ENCODE measurements at regions not wholly inside any gene's neighbourhood (a gene's known extent, or its start where the extent isn't known, plus 50 kb on each side); places are given as distances from the start of the nearest gene placed in this dataset.

GRCh38 chr12:84348582-84348981 is 564.0 kb downstream of the SLC6A15 start:
- Histone ChIP-seq H3K9ac (ENCODE audit: low read depth in 1 of 2, low read length in 2 of 2) (no peak overlapping the region), H3K9me3 (ENCODE audit: control insufficient read depth in 2 of 2, low read length in 2 of 2) (no peaks in the 10 kb centered on the region), H3K36me3 (ENCODE audit: control insufficient read depth in 2 of 2, insufficient read depth in 2 of 2, low read length in 2 of 2) (no peaks in the 10 kb centered on the region), H3K4me3 (ENCODE audit: low read length in 2 of 2) (no peak overlapping the region), H3K27me3 (ENCODE audit: control insufficient read depth in 2 of 2, insufficient read depth in 2 of 2, low read length in 2 of 2) (no peaks in the 10 kb centered on the region), H3K4me1 (ENCODE audit: control insufficient read depth in 2 of 2, insufficient read depth in 2 of 2, low read length in 2 of 2) (no peaks in the 10 kb centered on the region), H3K27ac (ENCODE audit: low read depth in 2 of 2, low read length in 2 of 2) (no peak overlapping the region)

DNA sequence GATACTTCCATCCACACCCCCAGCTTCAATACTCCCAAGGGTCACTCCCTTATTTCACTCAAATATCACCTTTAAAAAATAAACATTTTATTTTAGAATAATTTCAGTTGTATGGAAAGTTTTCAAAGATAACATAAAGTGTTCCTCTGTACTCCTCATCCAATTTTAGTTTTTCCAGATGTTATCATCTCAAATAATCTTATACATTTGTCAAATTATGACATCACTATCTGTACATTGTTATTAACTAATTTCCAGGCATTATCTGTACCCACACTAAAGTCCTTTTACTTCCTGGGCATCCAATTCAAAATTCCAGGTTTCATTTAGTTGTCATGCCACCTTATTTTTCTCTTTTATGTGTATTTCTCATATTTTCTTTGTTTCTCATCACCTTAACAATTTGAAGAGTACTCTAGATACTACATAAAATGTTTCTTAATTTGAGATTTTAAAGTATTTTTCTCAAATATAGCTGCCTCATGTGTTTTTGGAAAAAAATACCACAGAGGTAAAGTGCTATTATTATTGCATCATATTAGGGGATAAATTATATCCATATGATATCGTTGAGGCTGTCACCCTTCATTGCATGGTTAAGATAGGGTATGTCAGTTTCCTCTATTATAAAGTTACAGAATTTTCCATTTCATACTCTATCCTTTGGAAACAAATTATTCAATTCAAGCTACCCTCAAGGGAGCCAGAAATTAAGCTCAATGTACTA is 571.0 kb downstream of the SLC6A15 start:
- no peaks in the 10 kb centered on the region for H3K4me1 ChIP-seq (ENCODE audit: control insufficient read depth in 2 of 2, insufficient read depth in 2 of 2, low read length in 2 of 2)
- H3K4me3 ChIP-seq (ENCODE audit: low read length in 2 of 2): no peak overlapping the region
- H3K36me3 ChIP-seq (ENCODE audit: control insufficient read depth in 2 of 2, insufficient read depth in 2 of 2, low read length in 2 of 2): no peaks in the 10 kb centered on the region
- no peaks in the 10 kb centered on the region for H3K27me3 ChIP-seq (ENCODE audit: control insufficient read depth in 2 of 2, insufficient read depth in 2 of 2, low read length in 2 of 2)
- H3K27ac ChIP-seq (ENCODE audit: low read depth in 2 of 2, low read length in 2 of 2): no peak overlapping the region
- H3K9me3 ChIP-seq (ENCODE audit: control insufficient read depth in 2 of 2, low read length in 2 of 2): peaks cover 0 to 2% of the 10 kb centered on the region in 2 donors
- H3K9ac ChIP-seq (ENCODE audit: low read depth in 1 of 2, low read length in 2 of 2): no peak overlapping the region

- Histone ChIP-seq H3K27ac (ENCODE audit: low read depth in 2 of 2, low read length in 2 of 2) (no peak overlapping the region), H3K36me3 (ENCODE audit: control insufficient read depth in 2 of 2, insufficient read depth in 2 of 2, low read length in 2 of 2) (no peaks in the 10 kb centered on the region), H3K9ac (ENCODE audit: low read depth in 1 of 2, low read length in 2 of 2) (no peak overlapping the region), H3K4me1 (ENCODE audit: control insufficient read depth in 2 of 2, insufficient read depth in 2 of 2, low read length in 2 of 2) (no peaks in the 10 kb centered on the region), H3K27me3 (ENCODE audit: control insufficient read depth in 2 of 2, insufficient read depth in 2 of 2, low read length in 2 of 2) (no peaks in the 10 kb centered on the region), H3K9me3 (ENCODE audit: control insufficient read depth in 2 of 2, low read length in 2 of 2) (peaks cover 0 to 2% of the 10 kb centered on the region in 2 donors), H3K4me3 (ENCODE audit: low read length in 2 of 2) (no peak overlapping the region)
Observed at GRCh38 chr12:84336231-84336630, 576.4 kb downstream of the SLC6A15 start.

GRCh38 chr12:84329938-84330337 is 582.7 kb downstream of the SLC6A15 start:
- Histone ChIP-seq H3K4me1 (ENCODE audit: control insufficient read depth in 2 of 2, insufficient read depth in 2 of 2, low read length in 2 of 2) (no peaks in the 10 kb centered on the region), H3K36me3 (ENCODE audit: control insufficient read depth in 2 of 2, insufficient read depth in 2 of 2, low read length in 2 of 2) (no peaks in the 10 kb centered on the region), H3K27me3 (ENCODE audit: control insufficient read depth in 2 of 2, insufficient read depth in 2 of 2, low read length in 2 of 2) (no peaks in the 10 kb centered on the region), H3K9me3 (ENCODE audit: control insufficient read depth in 2 of 2, low read length in 2 of 2) (no peaks in the 10 kb centered on the region), H3K4me3 (ENCODE audit: low read length in 2 of 2) (no peak overlapping the region), H3K9ac (ENCODE audit: low read depth in 1 of 2, low read length in 2 of 2) (no peak overlapping the region), H3K27ac (ENCODE audit: low read depth in 2 of 2, low read length in 2 of 2) (no peak overlapping the region)

DNA sequence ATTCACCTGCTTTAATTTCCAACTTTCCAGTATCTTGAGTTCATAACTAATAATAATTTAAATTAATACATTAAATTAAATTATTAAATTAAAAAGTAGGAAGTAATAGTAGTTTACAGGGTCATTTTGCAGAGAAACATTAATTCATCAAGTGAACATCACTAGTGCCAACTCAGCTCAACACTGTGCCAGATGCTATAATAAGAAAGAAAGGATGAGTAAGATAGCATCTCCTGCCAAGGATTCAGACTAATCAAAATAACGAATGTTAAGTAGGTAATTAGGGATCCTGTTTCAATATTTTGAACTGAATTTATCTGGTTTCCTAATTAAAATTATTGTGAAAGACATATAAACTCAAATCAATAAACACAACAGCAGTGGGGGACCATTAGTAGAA is 596.7 kb downstream of the SLC6A15 start:
- no peak overlapping the region for H3K4me3 ChIP-seq (ENCODE audit: low read length in 2 of 2)
- H3K9me3 ChIP-seq (ENCODE audit: control insufficient read depth in 2 of 2, low read length in 2 of 2): no peaks in the 10 kb centered on the region
- no peaks in the 10 kb centered on the region for H3K4me1 ChIP-seq (ENCODE audit: control insufficient read depth in 2 of 2, insufficient read depth in 2 of 2, low read length in 2 of 2)
- no peak overlapping the region for H3K9ac ChIP-seq (ENCODE audit: low read depth in 1 of 2, low read length in 2 of 2)
- H3K27ac ChIP-seq (ENCODE audit: low read depth in 2 of 2, low read length in 2 of 2): no peak overlapping the region
- no peaks in the 10 kb centered on the region for H3K27me3 ChIP-seq (ENCODE audit: control insufficient read depth in 2 of 2, insufficient read depth in 2 of 2, low read length in 2 of 2)
- H3K36me3 ChIP-seq (ENCODE audit: control insufficient read depth in 2 of 2, insufficient read depth in 2 of 2, low read length in 2 of 2): no peaks in the 10 kb centered on the region

- Histone ChIP-seq H3K4me1 (ENCODE audit: control insufficient read depth in 2 of 2, insufficient read depth in 2 of 2, low read length in 2 of 2) (no peaks in the 10 kb centered on the region), H3K36me3 (ENCODE audit: control insufficient read depth in 2 of 2, insufficient read depth in 2 of 2, low read length in 2 of 2) (no peaks in the 10 kb centered on the region), H3K4me3 (ENCODE audit: low read length in 2 of 2) (no peak overlapping the region), H3K27ac (ENCODE audit: low read depth in 2 of 2, low read length in 2 of 2) (no peak overlapping the region), H3K9me3 (ENCODE audit: control insufficient read depth in 2 of 2, low read length in 2 of 2) (no peaks in the 10 kb centered on the region), H3K27me3 (ENCODE audit: control insufficient read depth in 2 of 2, insufficient read depth in 2 of 2, low read length in 2 of 2) (no peaks in the 10 kb centered on the region), H3K9ac (ENCODE audit: low read depth in 1 of 2, low read length in 2 of 2) (no peak overlapping the region)
Observed at GRCh38 chr12:84313323-84313675, 599.3 kb downstream of the SLC6A15 start.

DNA sequence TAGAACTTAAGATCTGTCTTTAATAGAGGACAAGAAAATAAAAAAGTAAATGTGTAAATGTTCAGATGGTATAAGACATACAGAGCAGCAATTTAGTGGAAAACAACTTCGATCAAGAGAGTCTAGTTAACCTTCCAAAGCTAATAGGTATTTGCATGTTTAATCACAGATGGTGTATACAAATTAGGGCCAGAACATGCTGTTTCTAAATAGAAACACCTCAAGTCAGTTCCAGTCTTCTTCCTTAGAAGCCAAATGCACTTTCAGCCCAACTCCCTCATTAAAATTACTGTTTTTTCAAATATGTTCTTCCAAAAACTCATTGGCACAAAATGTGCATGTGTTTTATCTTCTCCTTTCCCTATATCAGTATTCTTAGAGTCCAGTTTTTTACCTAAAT is 604.4 kb downstream of the SLC6A15 start:
- H3K27me3 ChIP-seq (ENCODE audit: control insufficient read depth in 2 of 2, insufficient read depth in 2 of 2, low read length in 2 of 2): no peaks in the 10 kb centered on the region
- no peak overlapping the region for H3K9ac ChIP-seq (ENCODE audit: low read depth in 1 of 2, low read length in 2 of 2)
- H3K4me3 ChIP-seq (ENCODE audit: low read length in 2 of 2): no peak overlapping the region
- no peaks in the 10 kb centered on the region for H3K36me3 ChIP-seq (ENCODE audit: control insufficient read depth in 2 of 2, insufficient read depth in 2 of 2, low read length in 2 of 2)
- H3K4me1 ChIP-seq (ENCODE audit: control insufficient read depth in 2 of 2, insufficient read depth in 2 of 2, low read length in 2 of 2): no peaks in the 10 kb centered on the region
- H3K27ac ChIP-seq (ENCODE audit: low read depth in 2 of 2, low read length in 2 of 2): no peak overlapping the region
- H3K9me3 ChIP-seq (ENCODE audit: control insufficient read depth in 2 of 2, low read length in 2 of 2): no peaks in the 10 kb centered on the region

- H3K27me3 ChIP-seq (ENCODE audit: control insufficient read depth in 2 of 2, insufficient read depth in 2 of 2, low read length in 2 of 2): no peaks in the 10 kb centered on the region
- H3K4me3 ChIP-seq (ENCODE audit: low read length in 2 of 2): no peak overlapping the region
- H3K27ac ChIP-seq (ENCODE audit: low read depth in 2 of 2, low read length in 2 of 2): no peak overlapping the region
- H3K9ac ChIP-seq (ENCODE audit: low read depth in 1 of 2, low read length in 2 of 2): no peak overlapping the region
- H3K36me3 ChIP-seq (ENCODE audit: control insufficient read depth in 2 of 2, insufficient read depth in 2 of 2, low read length in 2 of 2): no peaks in the 10 kb centered on the region
- no peaks in the 10 kb centered on the region for H3K4me1 ChIP-seq (ENCODE audit: control insufficient read depth in 2 of 2, insufficient read depth in 2 of 2, low read length in 2 of 2)
- no peaks in the 10 kb centered on the region for H3K9me3 ChIP-seq (ENCODE audit: control insufficient read depth in 2 of 2, low read length in 2 of 2)
Observed at GRCh38 chr12:84305144-84305543, 607.5 kb downstream of the SLC6A15 start.

DNA sequence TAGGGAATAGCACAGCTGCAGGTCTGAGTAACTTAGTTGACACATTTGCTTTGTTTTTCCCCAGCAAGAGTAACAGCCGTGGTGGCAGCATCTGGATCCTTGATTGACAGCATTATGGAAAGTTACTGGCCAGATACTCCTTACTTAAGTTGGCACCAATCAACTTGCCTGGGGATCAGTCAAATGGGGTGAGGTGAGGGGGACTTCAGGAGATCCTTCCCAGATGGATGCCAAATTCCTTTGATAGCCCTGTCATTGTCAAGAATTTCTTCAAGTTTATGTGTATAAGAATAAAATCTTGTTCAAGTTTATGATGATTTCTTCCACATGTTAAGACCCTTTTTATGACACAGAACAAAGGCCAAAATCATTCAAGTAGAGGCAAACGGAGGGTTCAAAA is 618.4 kb downstream of the SLC6A15 start:
- Histone ChIP-seq H3K4me1 (ENCODE audit: control insufficient read depth in 2 of 2, insufficient read depth in 2 of 2, low read length in 2 of 2) (no peaks in the 10 kb centered on the region), H3K27ac (ENCODE audit: low read depth in 2 of 2, low read length in 2 of 2) (no peak overlapping the region), H3K9me3 (ENCODE audit: control insufficient read depth in 2 of 2, low read length in 2 of 2) (no peaks in the 10 kb centered on the region), H3K4me3 (ENCODE audit: low read length in 2 of 2) (no peak overlapping the region), H3K36me3 (ENCODE audit: control insufficient read depth in 2 of 2, insufficient read depth in 2 of 2, low read length in 2 of 2) (no peaks in the 10 kb centered on the region), H3K27me3 (ENCODE audit: control insufficient read depth in 2 of 2, insufficient read depth in 2 of 2, low read length in 2 of 2) (no peaks in the 10 kb centered on the region), H3K9ac (ENCODE audit: low read depth in 1 of 2, low read length in 2 of 2) (no peak overlapping the region)

- Histone ChIP-seq H3K36me3 (ENCODE audit: control insufficient read depth in 2 of 2, insufficient read depth in 2 of 2, low read length in 2 of 2) (no peaks in the 10 kb centered on the region), H3K4me3 (ENCODE audit: low read length in 2 of 2) (no peak overlapping the region), H3K9ac (ENCODE audit: low read depth in 1 of 2, low read length in 2 of 2) (no peak overlapping the region), H3K4me1 (ENCODE audit: control insufficient read depth in 2 of 2, insufficient read depth in 2 of 2, low read length in 2 of 2) (no peaks in the 10 kb centered on the region), H3K27me3 (ENCODE audit: control insufficient read depth in 2 of 2, insufficient read depth in 2 of 2, low read length in 2 of 2) (no peaks in the 10 kb centered on the region), H3K27ac (ENCODE audit: low read depth in 2 of 2, low read length in 2 of 2) (no peak overlapping the region), H3K9me3 (ENCODE audit: control insufficient read depth in 2 of 2, low read length in 2 of 2) (peaks cover 0 to 4% of the 10 kb centered on the region in 2 donors)
Observed at GRCh38 chr12:84290168-84290567, 622.4 kb downstream of the SLC6A15 start.

DNA sequence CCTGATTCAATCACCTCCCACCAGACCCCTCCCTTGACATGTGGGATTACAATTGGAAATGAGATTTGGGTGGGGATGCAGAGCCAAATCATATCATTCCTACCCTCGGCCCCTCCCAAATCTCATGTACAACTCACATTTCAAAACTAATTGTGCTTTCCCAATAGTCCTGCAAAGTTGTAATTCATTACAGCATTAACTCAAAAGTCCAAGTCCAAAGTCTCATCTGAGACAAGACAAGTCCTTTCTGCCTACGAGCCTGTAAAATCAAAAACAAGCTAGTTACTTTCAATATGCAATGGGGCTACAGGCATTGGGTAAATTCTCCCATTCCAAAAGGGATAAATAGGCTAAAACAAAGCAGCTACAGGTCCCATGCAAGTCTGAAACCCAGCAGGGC is 634.6 kb downstream of the SLC6A15 start:
- Histone ChIP-seq H3K36me3 (ENCODE audit: control insufficient read depth in 2 of 2, insufficient read depth in 2 of 2, low read length in 2 of 2) (no peaks in the 10 kb centered on the region), H3K27ac (ENCODE audit: low read depth in 2 of 2, low read length in 2 of 2) (no peak overlapping the region), H3K27me3 (ENCODE audit: control insufficient read depth in 2 of 2, insufficient read depth in 2 of 2, low read length in 2 of 2) (no peaks in the 10 kb centered on the region)

More for the DNA sequence above, 634.6 kb downstream of the SLC6A15 start:
- no peaks in the 10 kb centered on the region for H3K9me3 ChIP-seq (ENCODE audit: control insufficient read depth in 2 of 2, low read length in 2 of 2)
- H3K4me3 ChIP-seq (ENCODE audit: low read length in 2 of 2): no peak overlapping the region
- H3K4me1 ChIP-seq (ENCODE audit: control insufficient read depth in 2 of 2, insufficient read depth in 2 of 2, low read length in 2 of 2): no peaks in the 10 kb centered on the region
- no peak overlapping the region for H3K9ac ChIP-seq (ENCODE audit: low read depth in 1 of 2, low read length in 2 of 2)
